ENCODE measurements at regions not wholly inside any gene's neighbourhood (a gene's known extent, or its start where the extent isn't known, plus 50 kb on each side); places are given as distances from the start of the nearest gene placed in this dataset.

DNA sequence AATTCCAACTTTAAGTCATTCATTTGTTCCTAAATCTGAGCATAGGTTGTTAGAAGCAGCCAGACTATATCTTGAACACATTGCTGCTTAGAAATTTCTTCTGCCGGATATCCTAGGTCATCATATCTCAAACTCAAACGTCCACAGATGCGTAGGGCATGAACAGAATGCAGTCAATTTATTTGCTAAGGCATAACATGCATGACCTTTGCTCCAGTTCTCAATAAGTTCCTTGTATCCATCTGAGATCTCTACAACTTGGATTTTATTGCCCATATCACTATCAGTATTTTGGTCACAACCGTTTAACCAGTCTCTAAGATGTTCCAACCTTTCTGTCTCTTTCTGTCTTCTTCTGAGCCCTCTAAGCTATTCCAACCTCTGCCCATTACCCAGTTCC lies 210.9 kb upstream of the MANEA start:
- TF ChIP-seq, protein P1, sequence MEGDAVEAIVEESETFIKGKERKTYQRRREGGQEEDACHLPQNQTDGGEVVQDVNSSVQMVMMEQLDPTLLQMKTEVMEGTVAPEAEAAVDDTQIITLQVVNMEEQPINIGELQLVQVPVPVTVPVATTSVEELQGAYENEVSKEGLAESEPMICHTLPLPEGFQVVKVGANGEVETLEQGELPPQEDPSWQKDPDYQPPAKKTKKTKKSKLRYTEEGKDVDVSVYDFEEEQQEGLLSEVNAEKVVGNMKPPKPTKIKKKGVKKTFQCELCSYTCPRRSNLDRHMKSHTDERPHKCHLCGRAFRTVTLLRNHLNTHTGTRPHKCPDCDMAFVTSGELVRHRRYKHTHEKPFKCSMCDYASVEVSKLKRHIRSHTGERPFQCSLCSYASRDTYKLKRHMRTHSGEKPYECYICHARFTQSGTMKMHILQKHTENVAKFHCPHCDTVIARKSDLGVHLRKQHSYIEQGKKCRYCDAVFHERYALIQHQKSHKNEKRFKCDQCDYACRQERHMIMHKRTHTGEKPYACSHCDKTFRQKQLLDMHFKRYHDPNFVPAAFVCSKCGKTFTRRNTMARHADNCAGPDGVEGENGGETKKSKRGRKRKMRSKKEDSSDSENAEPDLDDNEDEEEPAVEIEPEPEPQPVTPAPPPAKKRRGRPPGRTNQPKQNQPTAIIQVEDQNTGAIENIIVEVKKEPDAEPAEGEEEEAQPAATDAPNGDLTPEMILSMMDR (CRISPR knock-in tag; IDR thresholded peaks at IDR 0.05): no peak
- no peak for TF ChIP-seq POLR2G (IDR thresholded peaks at IDR 0.05; ENCODE audit: low read depth, low read length)
- TF ChIP-seq ARID3A (IDR thresholded peaks at IDR 0.05; ENCODE audit: low read depth, low read length): no peak
- no peak for TF ChIP-seq KAT7 (CRISPR knock-in tag; IDR thresholded peaks at IDR 0.05; ENCODE audit: borderline replicate concordance)
- TF ChIP-seq ATF3 (CRISPR knock-in tag; IDR thresholded peaks at IDR 0.05): no peak
- TF ChIP-seq CBFB (CRISPR knock-in tag; IDR thresholded peaks at IDR 0.05): no peak
- TF ChIP-seq FOSL1 (CRISPR knock-in tag; IDR thresholded peaks at IDR 0.05; ENCODE audit: borderline replicate concordance): no peak
- TF ChIP-seq POLR2A (IDR thresholded peaks at IDR 0.05; ENCODE audit: insufficient read depth in 1 of 2, low read depth in 2 of 2, low read length in 2 of 2): no peak
- TF ChIP-seq GTF2F1 (IDR thresholded peaks at IDR 0.05; ENCODE audit: low read length): no peak
- no peak for TF ChIP-seq ZBTB1 (CRISPR knock-in tag; IDR thresholded peaks at IDR 0.05; ENCODE audit: borderline replicate concordance)
